H1 (cell line): ENCODE measurements at regions not wholly inside any gene's neighbourhood (a gene's known extent, or its start where the extent isn't known, plus 50 kb on each side); places are given as distances from the start of the nearest gene placed in this dataset.

Experiments used
- CTCF ChIA-PET: fragments of 300-600 bp; sonication (Branson Sonifier 250); formaldehyde crosslinking; loops from one replicate; lab custom pipeline; 2021; ENCODE audit not compliant: partially characterized antibody; lab: Charles Lee
- POLR2A ChIA-PET: fragments of 300-600 bp; sonication (Branson Sonifier 250); formaldehyde crosslinking; loops from one replicate; lab custom pipeline; 2021; ENCODE audit warnings: inconsistent platforms; ENCODE audit not compliant: partially characterized antibody; lab: Charles Lee
- DNase-seq, 2 experiments: peaks; one replicate each; pipeline versions ENCODE4 v3.0.0 to v3.0.0-alpha.2; 2010 to 2022; ENCODE audit warnings: low spot score in 2 of 2, low read depth in 1 of 2, mixed read lengths in 1 of 2
- FAIRE-seq: peaks from 2 replicates; lab custom pipeline; 2011; peaks lifted over from hg19 to GRCh38; lab: Jason Lieb, UNC
- H2AFZ ChIP-seq: 2 replicates; pipeline ENCODE4 v1.8.1; 2012; ENCODE audit warnings: low read length, inconsistent platforms
- H2AK5ac ChIP-seq: 2 replicates; pipeline ENCODE4 v1.6.1; 2013; ENCODE audit warnings: low read depth, low read length
- H2BK120ac ChIP-seq: replicated peaks from 2 replicates; pipeline ENCODE3; 2013; ENCODE audit warnings: low read depth, low read length, inconsistent platforms
- H2BK12ac ChIP-seq: 2 replicates; pipeline ENCODE4 v1.6.1; 2013; ENCODE audit warnings: low read depth, low read length
- H2BK15ac ChIP-seq: 2 replicates; pipeline ENCODE4 v1.6.1; 2013; ENCODE audit warnings: low read length
- H2BK20ac ChIP-seq: 2 replicates; pipeline ENCODE4 v1.6.1; 2013; ENCODE audit warnings: low read length
- H2BK5ac ChIP-seq: 2 replicates; pipeline ENCODE4 v1.6.1; 2013; ENCODE audit warnings: low read depth, low read length
- H3K14ac ChIP-seq: 2 replicates; pipeline ENCODE4 v1.6.1; 2013; ENCODE audit warnings: inconsistent platforms; ENCODE audit not compliant: insufficient read length
- H3K18ac ChIP-seq: 2 replicates; pipeline ENCODE4 v1.6.1; 2013; ENCODE audit warnings: low read length; ENCODE audit errors: extremely low read depth
- H3K23ac ChIP-seq: 2 replicates; pipeline ENCODE4 v1.6.1; 2013; ENCODE audit warnings: inconsistent platforms; ENCODE audit not compliant: insufficient read length
- H3K23me2 ChIP-seq: 2 replicates; pipeline ENCODE4 v1.6.1; 2013; ENCODE audit warnings: low read depth, low read length
- H3K27ac ChIP-seq: 2 replicates; pipeline ENCODE4 v1.6.1; 2011; ENCODE audit warnings: low read depth, low read length, inconsistent platforms
- H3K27me3 ChIP-seq, 4 experiments: replicated peaks in 1 of 4; 1 replicate in 1 of 4; 2 replicates in 3 of 4; pipeline versions ENCODE4 v1.6.1 to v1.8.1; 2011 to 2013; ENCODE audit warnings: low read length in 3 of 4, mild to moderate bottlenecking in 3 of 4, inconsistent platforms in 2 of 4, mixed read lengths in 2 of 4, moderate library complexity in 1 of 4; ENCODE audit not compliant: control insufficient read depth in 3 of 4, insufficient read depth in 3 of 4; ENCODE audit errors: extremely low read depth in 1 of 4
- H3K36me3 ChIP-seq, 4 experiments: 2 replicates each; pipeline versions ENCODE4 v1.6.1 to v1.8.1; 2011 to 2013; ENCODE audit warnings: mild to moderate bottlenecking in 4 of 4, low read length in 3 of 4, moderate library complexity in 2 of 4, control low read depth in 1 of 4, inconsistent platforms in 1 of 4; ENCODE audit not compliant: insufficient read depth in 4 of 4, control insufficient read depth in 2 of 4
- H3K4ac ChIP-seq: replicated peaks from 2 replicates; pipeline ENCODE3; 2013; ENCODE audit warnings: low read length, low read depth, mixed read lengths, inconsistent platforms; ENCODE audit not compliant: insufficient read length
- H3K4me1 ChIP-seq, 4 experiments: replicated peaks in 1 of 4; 1 replicate in 1 of 4; 2 replicates in 3 of 4; pipeline versions ENCODE4 v1.6.1 to v1.8.1; 2011 to 2013; ENCODE audit warnings: low read length in 3 of 4, inconsistent platforms in 2 of 4, mixed read lengths in 1 of 4; ENCODE audit not compliant: insufficient read depth in 4 of 4, control insufficient read depth in 3 of 4
- H3K4me2 ChIP-seq, 2 experiments: 2 replicates each; pipeline versions ENCODE4 v1.6.1 to v1.8.1; 2011 to 2013; ENCODE audit warnings: low read depth in 2 of 2, low read length in 2 of 2, control low read depth in 1 of 2, inconsistent platforms in 1 of 2, mild to moderate bottlenecking in 1 of 2; ENCODE audit not compliant: insufficient read depth in 1 of 2
- H3K4me3 ChIP-seq, 4 experiments: fragments of 200-600, 300-600 bp in 1 of 4; sonication (generic), shearing (Covaris generic), sonication (Bioruptor Twin) in 1 of 4; 2 replicates each; pipeline versions ENCODE4 v1.5.1 to v1.8.1; 2011 to 2016; ENCODE audit warnings: low read length in 4 of 4, low read depth in 3 of 4, control low read depth in 2 of 4, inconsistent platforms in 2 of 4, mild to moderate bottlenecking in 2 of 4, mixed read lengths in 1 of 4, moderate library complexity in 1 of 4; ENCODE audit not compliant: insufficient read depth in 2 of 4; ENCODE audit errors: extremely low read depth in 1 of 4
- H3K56ac ChIP-seq: replicated peaks from 2 replicates; pipeline ENCODE3; 2013; ENCODE audit warnings: low read depth, mild to moderate bottlenecking, mixed read lengths, low read length, inconsistent platforms; ENCODE audit not compliant: insufficient read length
- H3K79me1 ChIP-seq: 2 replicates; pipeline ENCODE4 v1.6.1; 2013; ENCODE audit warnings: low read depth, low read length, control low read depth
- H3K79me2 ChIP-seq, 2 experiments: 2 replicates each; pipeline versions ENCODE4 v1.6.1 to v1.8.1; 2012 to 2013; ENCODE audit warnings: low read length in 2 of 2, mild to moderate bottlenecking in 2 of 2, inconsistent platforms in 1 of 2; ENCODE audit not compliant: insufficient read depth in 2 of 2, control insufficient read depth in 1 of 2
- H3K9ac ChIP-seq, 4 experiments: replicated peaks in 1 of 4; 1 replicate in 1 of 4; 2 replicates in 3 of 4; pipeline versions ENCODE4 v1.6.1 to v1.8.1; 2011 to 2013; ENCODE audit warnings: low read depth in 3 of 4, low read length in 3 of 4, control low read depth in 2 of 4, mild to moderate bottlenecking in 2 of 4, moderate library complexity in 2 of 4, inconsistent platforms in 1 of 4; ENCODE audit errors: extremely low read depth in 1 of 4
- H3K9me3 ChIP-seq, 2 experiments: 2 replicates each; pipeline versions ENCODE4 v1.6.1 to v1.8.1; 2012 to 2013; ENCODE audit warnings: mild to moderate bottlenecking in 2 of 2, moderate library complexity in 2 of 2, control low read depth in 1 of 2, inconsistent platforms in 1 of 2, low read depth in 1 of 2, low read length in 1 of 2, mixed read lengths in 1 of 2; ENCODE audit not compliant: insufficient read depth in 2 of 2
- H4K20me1 ChIP-seq, 2 experiments: replicated peaks in 1 of 2; 2 replicates each; pipeline versions ENCODE3 to v1.8.1; 2011 to 2013; ENCODE audit warnings: inconsistent platforms in 2 of 2, low read length in 2 of 2, mild to moderate bottlenecking in 1 of 2; ENCODE audit not compliant: insufficient read depth in 2 of 2, control insufficient read depth in 1 of 2
- H4K5ac ChIP-seq: 2 replicates; pipeline ENCODE4 v1.6.1; 2013; ENCODE audit warnings: low read length, low read depth, mixed read lengths, inconsistent platforms; ENCODE audit not compliant: insufficient read length
- H4K8ac ChIP-seq: 2 replicates; pipeline ENCODE4 v1.8.0; 2013; ENCODE audit warnings: mild to moderate bottlenecking, moderate library complexity, low read length, inconsistent platforms; ENCODE audit not compliant: insufficient read depth; ENCODE audit errors: extremely low read depth
- H4K91ac ChIP-seq: replicated peaks from 2 replicates; pipeline ENCODE3; 2013; ENCODE audit warnings: low read length, mixed read lengths, inconsistent platforms; ENCODE audit not compliant: insufficient read length
- CBX8 ChIP-seq: fragments of 300-800, 300-1000 bp; sonication (generic); IDR thresholded peaks from 2 replicates; pipeline ENCODE4 v1.7.1; 2016; ENCODE audit warnings: low read depth, low read length, borderline replicate concordance
- CHD2 ChIP-seq: IDR thresholded peaks from 2 replicates; pipeline ENCODE4 v1.6.1; 2012; ENCODE audit warnings: low read length, improper control_type of control experiment
- EGR1 ChIP-seq: IDR thresholded peaks from 2 replicates; pipeline ENCODE4 v1.6.1; 2011; ENCODE audit warnings: low read depth, low read length, borderline replicate concordance
- KDM5A ChIP-seq: fragments of 200-600 bp; IDR thresholded peaks from 2 replicates; pipeline ENCODE4 v1.7.1; 2012; ENCODE audit warnings: mild to moderate bottlenecking, low read length, inconsistent platforms, mixed read lengths
- SIRT6 ChIP-seq: IDR thresholded peaks from one replicate; pipeline ENCODE4 v1.7.1; 2012; ENCODE audit warnings: low read length, inconsistent platforms
- WGBS, 2 experiments: shearing (Covaris generic) in 1 of 2; methylation state at CpG; one replicate each; pipeline versions ENCODE4 v1.1.6 to v1.1.7; 2013 to 2015; ENCODE audit warnings: low lambda C conversion rate in 2 of 2, mixed read lengths in 2 of 2, inconsistent platforms in 1 of 2, low coverage in 1 of 2, missing lambda C conversion rate in 1 of 2; ENCODE audit not compliant: insufficient replicate concordance in 2 of 2, insufficient coverage in 1 of 2, insufficient read length in 1 of 2; ENCODE audit errors: extremely low coverage in 1 of 2, missing lambda C conversion rate in 1 of 2; 5-methylcytosine and 5-hydroxymethylcytosine counted together

DNA sequence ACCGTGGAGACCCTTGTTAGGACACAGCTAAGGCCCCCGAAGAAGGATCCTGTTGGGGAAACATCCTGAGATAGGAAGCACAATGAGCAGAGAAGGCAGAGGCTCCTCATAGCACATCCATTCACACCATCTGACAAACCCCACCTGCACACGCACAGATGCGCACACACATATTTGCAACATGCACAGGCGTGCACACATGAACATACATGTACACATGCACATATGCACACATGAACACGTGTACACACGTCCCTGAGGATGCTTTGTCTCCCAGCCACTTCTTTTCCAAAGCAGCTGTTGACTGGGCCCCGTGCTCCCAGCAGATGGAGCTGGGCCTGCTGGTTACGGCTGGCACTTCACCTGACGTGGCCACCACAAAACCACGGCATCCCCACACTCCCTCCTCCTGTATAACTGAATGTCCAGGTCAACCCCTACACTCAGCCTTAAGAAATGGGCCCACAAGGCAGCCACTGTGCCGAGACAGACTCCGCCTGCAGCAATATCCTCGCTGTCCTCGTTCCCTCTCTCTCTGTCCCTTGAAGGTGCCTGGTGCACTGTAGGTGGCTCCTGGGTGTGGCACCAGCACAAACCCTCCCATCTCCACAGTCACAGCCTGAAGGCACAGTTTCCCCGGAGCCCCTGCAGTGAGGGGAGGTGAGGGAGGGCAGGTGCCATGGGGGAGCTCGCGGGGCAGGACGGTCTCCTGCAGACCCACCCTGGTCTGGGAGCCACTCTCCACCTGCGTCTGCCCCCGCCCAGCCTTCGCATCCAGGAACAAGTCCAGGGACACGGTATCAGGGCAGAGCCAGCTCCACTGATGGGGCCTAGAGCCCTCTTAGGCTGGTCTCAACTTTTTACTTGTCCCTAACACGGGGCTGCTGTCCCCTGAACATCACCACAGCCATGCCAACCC, 183.0 kb downstream of the RBFOX3 start:
- Histone ChIP-seq H3K4me1 (no peaks in the 10 kb centered on the region), H2AFZ (no peak overlapping the region), H2BK120ac (no peak overlapping the region), H3K18ac (no peak overlapping the region), H2BK15ac (no peak overlapping the region), H3K9me3 (no peaks in the 10 kb centered on the region), H3K79me2 (no peaks in the 10 kb centered on the region), H2BK5ac (no peak overlapping the region), H3K4ac (no peak overlapping the region), H3K23me2 (no peaks in the 10 kb centered on the region), H4K5ac (no peak overlapping the region), H3K4me2 (no peak overlapping the region), H3K56ac (no peak overlapping the region), H3K14ac (no peak overlapping the region), H3K79me1 (no peaks in the 10 kb centered on the region), H2BK12ac (no peak overlapping the region), H2AK5ac (no peak overlapping the region), H3K4me3 (no peak overlapping the region), H4K20me1 (no peaks in the 10 kb centered on the region), H4K8ac (no peak overlapping the region), H3K36me3 (no peaks in the 10 kb centered on the region), H4K91ac (no peak overlapping the region), H3K27ac (no peak overlapping the region), H3K23ac (no peak overlapping the region), H2BK20ac (no peak overlapping the region), H3K27me3 (no peaks in the 10 kb centered on the region; a peak in 1 of 7 replicates), H3K9ac (no peak overlapping the region)
- WGBS, 2 experiments = 90% methylated on average over 18 of the region's 24 CpGs; no CpG with 5 or more reads in 1 of the 2 experiments
- CTCF ChIA-PET = interaction anchor here (0.6 to 6.5 kb wide), 12 partner anchors 9 to 705 kb away, joined by 3 to 27 read pairs (median 4); no protein-coding TSS in a partner anchor
- FAIRE-seq (no peak), DNase-seq (no peak)
- POLR2A ChIA-PET = no interaction called here
- TF ChIP-seq SIRT6 (no peak), KDM5A (no peak), EGR1 (peak; percentile 20; the same call in 1 of the 2 replicates), CHD2 (no peak), CBX8 (no peak)
